ENCODE measurements at regions not wholly inside any gene's neighbourhood (a gene's known extent, or its start where the extent isn't known, plus 50 kb on each side); places are given as distances from the start of the nearest gene placed in this dataset.

- H3K27ac Mint-ChIP-seq (ENCODE audit: low read depth): no peak overlapping the region
- DNase-seq (ENCODE audit: low spot score in 2 of 2) (no peak), ATAC-seq (replicated peaks; ENCODE audit: extremely low read depth, poor library complexity, severe bottlenecking) (no peak)
- no peaks in the 10 kb centered on the region for H3K4me1 Mint-ChIP-seq
- H3K9me3 Mint-ChIP-seq: no peaks in the 10 kb centered on the region
- no peaks in the 10 kb centered on the region for H3K36me3 Mint-ChIP-seq (ENCODE audit: insufficient read depth)
- no peak overlapping the region for H3K4me3 Mint-ChIP-seq
- peaks cover 8% of the 10 kb centered on the region for H3K27me3 Mint-ChIP-seq
These were observed 114.1 kb upstream of the MYCN start for GRCh38 chr2:15826273-15826717.

- Mint-ChIP-seq H3K4me3 (no peak overlapping the region), H3K36me3 (ENCODE audit: insufficient read depth) (no peaks in the 10 kb centered on the region), H3K4me1 (no peaks in the 10 kb centered on the region), H3K9me3 (no peaks in the 10 kb centered on the region), H3K27ac (ENCODE audit: low read depth) (no peak overlapping the region), H3K27me3 (peaks cover 8% of the 10 kb centered on the region)
- ATAC-seq (replicated peaks; ENCODE audit: extremely low read depth, poor library complexity, severe bottlenecking) (no peak), DNase-seq (ENCODE audit: low spot score in 2 of 2) (no peak)
These were observed 113.3 kb upstream of the MYCN start for GRCh38 chr2:15827001-15827400.

GRCh38 chr2:15828576-15828975, 111.8 kb upstream of the MYCN start:
- no peaks in the 10 kb centered on the region for H3K36me3 Mint-ChIP-seq (ENCODE audit: insufficient read depth)
- H3K27ac Mint-ChIP-seq (ENCODE audit: low read depth): no peak overlapping the region
- H3K27me3 Mint-ChIP-seq: peaks cover 18% of the 10 kb centered on the region
- ATAC-seq (replicated peaks; ENCODE audit: extremely low read depth, poor library complexity, severe bottlenecking) (no peak), DNase-seq (ENCODE audit: low spot score in 2 of 2) (no peak)
- no peaks in the 10 kb centered on the region for H3K9me3 Mint-ChIP-seq
- H3K4me1 Mint-ChIP-seq: no peaks in the 10 kb centered on the region
- H3K4me3 Mint-ChIP-seq: no peak overlapping the region

GRCh38 chr2:15829091-15829801, 111.1 kb upstream of the MYCN start:
- DNase-seq (ENCODE audit: low spot score in 2 of 2) (no peak), ATAC-seq (replicated peaks; ENCODE audit: extremely low read depth, poor library complexity, severe bottlenecking) (no peak)
- no peak overlapping the region for H3K27ac Mint-ChIP-seq (ENCODE audit: low read depth)
- H3K9me3 Mint-ChIP-seq: no peaks in the 10 kb centered on the region
- H3K4me3 Mint-ChIP-seq: no peak overlapping the region
- no peaks in the 10 kb centered on the region for H3K36me3 Mint-ChIP-seq (ENCODE audit: insufficient read depth)
- no peaks in the 10 kb centered on the region for H3K4me1 Mint-ChIP-seq
- H3K27me3 Mint-ChIP-seq: peaks cover 18% of the 10 kb centered on the region

- H3K27me3 Mint-ChIP-seq: peaks cover 18% of the 10 kb centered on the region
- H3K9me3 Mint-ChIP-seq: no peaks in the 10 kb centered on the region
- H3K4me3 Mint-ChIP-seq: no peak overlapping the region
- ATAC-seq (replicated peaks; ENCODE audit: extremely low read depth, poor library complexity, severe bottlenecking) (no peak), DNase-seq (ENCODE audit: low spot score in 2 of 2) (no peak)
- no peak overlapping the region for H3K27ac Mint-ChIP-seq (ENCODE audit: low read depth)
- no peaks in the 10 kb centered on the region for H3K4me1 Mint-ChIP-seq
- H3K36me3 Mint-ChIP-seq (ENCODE audit: insufficient read depth): no peaks in the 10 kb centered on the region
These were observed 110.4 kb upstream of the MYCN start for GRCh38 chr2:15829985-15830384.

- H3K9me3 Mint-ChIP-seq: no peaks in the 10 kb centered on the region
- H3K4me3 Mint-ChIP-seq: no peak overlapping the region
- no peaks in the 10 kb centered on the region for H3K4me1 Mint-ChIP-seq
- H3K27ac Mint-ChIP-seq (ENCODE audit: low read depth): no peak overlapping the region
- DNase-seq (ENCODE audit: low spot score in 2 of 2) (no peak), ATAC-seq (replicated peaks; ENCODE audit: extremely low read depth, poor library complexity, severe bottlenecking) (no peak)
- H3K36me3 Mint-ChIP-seq (ENCODE audit: insufficient read depth): no peaks in the 10 kb centered on the region
- H3K27me3 Mint-ChIP-seq: peaks cover 11% of the 10 kb centered on the region
These were observed 109.3 kb upstream of the MYCN start for GRCh38 chr2:15830937-15831549.

GRCh38 chr2:15832030-15832709, 108.2 kb upstream of the MYCN start:
- no peak for ATAC-seq (replicated peaks; ENCODE audit: extremely low read depth, poor library complexity, severe bottlenecking)
- DNase-seq (ENCODE audit: low spot score in 2 of 2): no peak
- H3K36me3 Mint-ChIP-seq (ENCODE audit: insufficient read depth): no peaks in the 10 kb centered on the region
- no peak overlapping the region for H3K27ac Mint-ChIP-seq (ENCODE audit: low read depth)
- H3K9me3 Mint-ChIP-seq: no peaks in the 10 kb centered on the region
- H3K27me3 Mint-ChIP-seq: peaks cover 10% of the 10 kb centered on the region
- H3K4me3 Mint-ChIP-seq: no peak overlapping the region
- no peaks in the 10 kb centered on the region for H3K4me1 Mint-ChIP-seq

GRCh38 chr2:15832849-15833680, 107.3 kb upstream of the MYCN start:
- Mint-ChIP-seq H3K36me3 (ENCODE audit: insufficient read depth) (no peaks in the 10 kb centered on the region), H3K4me3 (no peak overlapping the region), H3K27me3 (peaks cover 10% of the 10 kb centered on the region), H3K9me3 (no peaks in the 10 kb centered on the region), H3K4me1 (no peaks in the 10 kb centered on the region), H3K27ac (ENCODE audit: low read depth) (no peak overlapping the region)
- DNase-seq (ENCODE audit: low spot score in 2 of 2) (no peak), ATAC-seq (replicated peaks; ENCODE audit: extremely low read depth, poor library complexity, severe bottlenecking) (no peak)

- H3K27me3 Mint-ChIP-seq: peaks cover 10% of the 10 kb centered on the region
- DNase-seq (ENCODE audit: low spot score in 2 of 2): no peak
- no peak overlapping the region for H3K27ac Mint-ChIP-seq (ENCODE audit: low read depth)
- ATAC-seq (replicated peaks; ENCODE audit: extremely low read depth, poor library complexity, severe bottlenecking): no peak
- no peak overlapping the region for H3K4me3 Mint-ChIP-seq
- H3K9me3 Mint-ChIP-seq: no peaks in the 10 kb centered on the region
- H3K36me3 Mint-ChIP-seq (ENCODE audit: insufficient read depth): no peaks in the 10 kb centered on the region
- H3K4me1 Mint-ChIP-seq: no peaks in the 10 kb centered on the region
These were observed 106.6 kb upstream of the MYCN start for GRCh38 chr2:15833731-15834130.

- no peak for ATAC-seq (replicated peaks; ENCODE audit: extremely low read depth, poor library complexity, severe bottlenecking)
- H3K9me3 Mint-ChIP-seq: no peaks in the 10 kb centered on the region
- H3K27me3 Mint-ChIP-seq: peaks cover 10% of the 10 kb centered on the region
- no peaks in the 10 kb centered on the region for H3K4me1 Mint-ChIP-seq
- no peak overlapping the region for H3K4me3 Mint-ChIP-seq
- H3K27ac Mint-ChIP-seq (ENCODE audit: low read depth): no peak overlapping the region
- DNase-seq (ENCODE audit: low spot score in 2 of 2): no peak
- H3K36me3 Mint-ChIP-seq (ENCODE audit: insufficient read depth): no peaks in the 10 kb centered on the region
These were observed 105.8 kb upstream of the MYCN start for GRCh38 chr2:15834381-15835031.

GRCh38 chr2:15835991-15836688, 104.2 kb upstream of the MYCN start:
- no peaks in the 10 kb centered on the region for H3K9me3 Mint-ChIP-seq
- DNase-seq (ENCODE audit: low spot score in 2 of 2): no peak
- no peak overlapping the region for H3K4me3 Mint-ChIP-seq
- H3K27ac Mint-ChIP-seq (ENCODE audit: low read depth): no peak overlapping the region
- no peaks in the 10 kb centered on the region for H3K4me1 Mint-ChIP-seq
- H3K36me3 Mint-ChIP-seq (ENCODE audit: insufficient read depth): no peaks in the 10 kb centered on the region
- ATAC-seq (replicated peaks; ENCODE audit: extremely low read depth, poor library complexity, severe bottlenecking): no peak
- H3K27me3 Mint-ChIP-seq: peaks cover 10% of the 10 kb centered on the region
